Stimulated activated CD8-positive, alpha-beta memory T cell treated with anti-CD3 and anti-CD28 coated beads, Interleukin-12 subunit alpha, Interleukin-12 subunit beta, amount 100 ng/mL, for 24 hours (primary cell): ENCODE measurements at regions not wholly inside any gene's neighbourhood (a gene's known extent, or its start where the extent isn't known, plus 50 kb on each side); places are given as distances from the start of the nearest gene placed in this dataset.

ENCODE experiments used
- DNase-seq: peaks from one replicate; pipeline ENCODE4 v3.0.0-alpha.2; 2020; ENCODE audit errors: extremely low read depth

GRCh38 chr21:28537371-28538079 is 455.2 kb downstream of the LTN1 start:
- DNase-seq = no peak

GRCh38 chr21:28532446-28532845 is 460.2 kb downstream of the LTN1 start:
- no peak for DNase-seq

DNA sequence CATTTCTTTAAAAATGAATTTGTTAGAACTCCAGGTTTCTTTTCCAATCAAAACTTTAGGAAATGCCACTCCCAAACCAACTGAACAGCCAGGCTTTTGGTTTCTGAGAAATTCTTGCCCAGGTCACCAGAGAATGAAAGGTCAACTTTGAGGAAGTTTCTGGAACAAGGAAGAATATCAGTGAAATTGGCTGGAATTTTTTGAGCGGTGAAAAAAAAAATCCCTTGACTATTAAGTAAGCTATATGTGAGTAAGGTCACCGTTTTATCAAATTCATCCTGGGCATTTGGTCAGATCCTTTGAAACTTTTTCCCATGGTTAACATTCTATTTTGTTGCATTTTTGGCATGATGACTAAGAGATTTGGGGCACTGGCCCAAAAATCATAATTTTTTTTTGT is 469.3 kb downstream of the LTN1 start:
- no peak for DNase-seq

DNA sequence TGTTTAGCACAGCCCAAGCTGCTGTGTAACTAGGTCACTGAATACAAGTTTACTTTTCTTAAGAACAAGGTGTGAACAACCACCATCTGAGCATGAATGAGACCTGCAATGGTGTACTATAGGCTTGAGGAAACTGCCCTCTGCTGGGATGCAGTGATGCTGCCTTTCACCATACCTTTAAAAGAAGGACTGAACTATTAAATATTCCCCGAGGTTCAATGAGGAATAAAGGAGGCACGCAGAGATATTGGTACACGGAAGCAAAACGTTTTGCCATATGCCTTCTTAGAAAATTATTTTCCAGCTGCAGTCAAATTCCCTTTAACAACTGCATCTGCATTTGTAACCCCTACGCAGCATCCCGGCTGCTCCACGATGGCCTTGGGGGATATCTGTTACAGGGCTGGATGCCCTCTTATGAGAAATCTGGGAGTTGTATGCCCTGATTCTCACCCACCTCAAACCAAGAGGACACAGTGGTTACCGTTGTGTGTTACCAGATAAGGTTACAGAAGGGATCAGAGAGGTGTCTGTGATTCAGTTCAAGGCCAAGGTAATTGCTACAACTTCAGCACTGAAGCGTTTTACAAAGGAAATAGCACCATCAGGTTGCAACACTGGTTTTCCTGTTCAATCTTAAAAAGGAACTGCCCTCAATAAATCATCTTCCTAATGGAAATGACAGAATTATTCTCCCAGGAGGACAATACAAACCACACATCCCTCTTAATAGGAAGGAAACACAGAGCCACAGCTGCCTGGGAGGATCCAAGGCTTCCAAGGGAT is 470.5 kb downstream of the LTN1 start:
- no peak for DNase-seq

DNA sequence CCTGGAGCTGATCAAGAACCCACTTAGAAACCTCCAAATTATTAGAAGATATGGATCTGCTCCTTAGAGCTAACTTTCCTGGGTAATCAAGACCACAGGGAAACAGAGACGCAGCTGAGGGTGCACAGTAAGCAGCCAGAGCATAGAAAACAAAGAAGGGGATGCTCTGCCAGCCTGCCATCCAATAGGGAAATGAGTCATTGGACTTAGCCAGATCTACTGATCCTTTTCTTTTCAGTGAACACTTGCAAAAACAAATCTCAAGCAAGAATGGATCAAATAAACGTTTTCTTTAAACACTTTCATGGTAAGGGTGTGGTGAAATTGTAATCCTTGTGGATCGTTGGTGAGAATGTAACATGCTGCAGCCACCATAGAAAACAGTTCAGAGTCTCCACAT is 474.0 kb downstream of the LTN1 start:
- no peak for DNase-seq

DNA sequence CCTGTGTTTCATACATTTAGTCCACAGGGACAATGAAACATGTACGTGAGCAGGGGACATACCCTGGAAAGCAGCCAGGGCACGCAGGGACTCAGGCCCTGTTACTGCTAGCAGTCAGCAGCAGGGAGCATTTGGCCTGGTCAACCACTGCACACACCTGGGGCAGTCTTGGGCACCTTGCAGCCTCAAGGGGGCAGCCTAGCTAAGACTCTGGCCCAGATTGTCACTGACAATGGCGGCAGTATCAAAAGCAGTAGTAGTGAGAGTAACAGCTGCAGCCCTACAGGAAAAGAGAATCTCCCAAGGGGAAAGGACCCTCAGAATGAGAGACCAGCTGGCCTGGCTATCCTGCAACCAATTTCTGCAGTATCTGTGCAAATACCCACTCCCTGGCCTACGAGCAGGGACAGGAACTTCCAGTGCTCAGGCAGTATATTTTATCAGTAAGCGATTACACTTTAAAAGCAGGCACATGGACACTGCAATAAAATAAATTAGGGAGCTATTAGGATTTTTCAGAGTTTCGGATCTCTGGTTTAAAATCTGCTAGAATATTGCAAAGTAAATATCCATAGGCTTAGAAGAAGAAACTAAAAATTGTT is 475.6 kb downstream of the LTN1 start:
- DNase-seq = no peak

DNA sequence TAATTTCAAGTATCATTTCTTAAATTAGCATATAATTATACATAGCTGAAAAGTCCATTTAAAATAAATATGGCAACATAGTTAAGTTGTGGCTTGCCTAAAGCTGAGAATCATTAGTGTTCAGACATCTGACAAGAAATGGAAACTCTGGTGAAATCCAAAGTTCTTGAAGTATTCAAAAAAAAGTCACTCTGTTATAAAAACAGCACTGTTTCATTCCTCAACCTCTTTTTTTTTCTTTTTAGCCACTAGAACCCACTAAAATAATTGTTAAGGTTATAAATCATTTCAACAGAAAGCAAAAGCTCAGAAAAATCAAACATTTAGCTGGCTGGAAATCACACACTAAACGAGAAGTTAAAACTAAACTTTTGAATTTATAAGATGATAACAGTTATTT is 476.7 kb downstream of the LTN1 start:
- no peak for DNase-seq

DNA sequence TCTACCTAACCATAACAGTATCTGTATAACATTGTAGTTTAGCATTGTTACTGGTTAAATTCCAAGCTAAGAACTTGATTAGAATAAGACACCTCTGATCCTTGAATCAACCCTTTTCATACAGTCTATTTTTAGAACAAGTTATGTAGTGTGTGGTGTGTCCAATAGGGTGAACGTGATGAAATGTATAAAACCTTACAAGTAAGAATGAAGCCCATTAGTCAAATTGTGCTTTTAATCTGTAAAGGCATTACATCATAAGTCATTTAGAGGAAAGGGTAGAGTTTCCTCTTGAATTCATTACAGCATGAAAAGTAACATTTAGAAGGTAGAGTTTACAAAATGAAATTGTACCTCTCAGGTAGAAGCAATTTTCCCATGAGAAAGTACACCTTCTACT is 479.2 kb downstream of the LTN1 start:
- no peak for DNase-seq

GRCh38 chr21:28509031-28509430 is 483.6 kb downstream of the LTN1 start:
- DNase-seq = no peak

GRCh38 chr21:28508126-28508525 is 484.6 kb downstream of the LTN1 start:
- no peak for DNase-seq

- DNase-seq = no peak
Measured at GRCh38 chr21:28496517-28496916, 496.2 kb downstream of the LTN1 start.

- DNase-seq = no peak
Measured at GRCh38 chr21:28492127-28492526, 500.6 kb downstream of the LTN1 start.

DNA sequence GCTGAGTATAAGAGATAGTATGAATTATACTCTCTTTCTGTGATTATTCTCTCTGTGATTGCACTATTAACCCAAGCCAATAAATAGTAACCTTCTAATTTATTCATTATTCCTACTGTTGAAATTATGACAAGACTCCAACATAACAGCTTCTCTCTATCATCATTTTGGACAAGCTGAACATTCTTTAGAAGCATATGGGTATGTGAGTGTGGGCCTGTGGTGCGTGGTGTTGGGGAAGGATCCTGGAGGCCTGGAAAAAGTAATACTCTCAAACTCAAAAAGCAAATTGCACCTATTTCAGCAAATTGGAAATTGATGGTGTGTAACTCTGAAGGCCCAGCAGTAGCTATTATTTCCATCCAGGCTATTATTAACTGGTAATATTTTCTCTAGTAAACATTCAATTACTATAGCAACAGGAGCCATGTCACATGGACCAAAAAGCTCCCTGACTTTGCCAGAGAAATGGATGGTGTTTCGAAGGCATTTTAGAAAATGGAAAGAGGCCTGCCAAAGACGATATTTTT is 502.8 kb downstream of the LTN1 start:
- no peak for DNase-seq

DNA sequence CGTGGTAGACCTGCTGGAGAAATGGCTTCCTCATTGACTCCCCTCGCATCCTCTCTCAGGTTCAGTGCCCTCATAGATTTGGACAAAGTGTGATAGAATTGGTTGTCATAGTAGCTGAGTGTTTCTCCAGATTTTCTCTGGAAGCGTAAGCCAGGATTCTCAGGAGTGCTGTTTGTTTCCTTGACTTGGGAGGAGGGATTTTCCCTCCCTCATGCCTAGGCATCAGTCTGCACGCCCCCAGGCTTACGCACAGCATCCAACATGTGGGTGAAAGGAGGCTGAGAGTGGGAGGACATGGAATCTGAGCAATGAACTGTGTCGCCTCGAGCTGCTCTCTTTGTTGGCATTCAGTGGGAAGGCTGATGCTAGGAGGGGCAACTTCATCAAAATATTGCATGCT is 503.5 kb downstream of the LTN1 start:
- DNase-seq = no peak

DNA sequence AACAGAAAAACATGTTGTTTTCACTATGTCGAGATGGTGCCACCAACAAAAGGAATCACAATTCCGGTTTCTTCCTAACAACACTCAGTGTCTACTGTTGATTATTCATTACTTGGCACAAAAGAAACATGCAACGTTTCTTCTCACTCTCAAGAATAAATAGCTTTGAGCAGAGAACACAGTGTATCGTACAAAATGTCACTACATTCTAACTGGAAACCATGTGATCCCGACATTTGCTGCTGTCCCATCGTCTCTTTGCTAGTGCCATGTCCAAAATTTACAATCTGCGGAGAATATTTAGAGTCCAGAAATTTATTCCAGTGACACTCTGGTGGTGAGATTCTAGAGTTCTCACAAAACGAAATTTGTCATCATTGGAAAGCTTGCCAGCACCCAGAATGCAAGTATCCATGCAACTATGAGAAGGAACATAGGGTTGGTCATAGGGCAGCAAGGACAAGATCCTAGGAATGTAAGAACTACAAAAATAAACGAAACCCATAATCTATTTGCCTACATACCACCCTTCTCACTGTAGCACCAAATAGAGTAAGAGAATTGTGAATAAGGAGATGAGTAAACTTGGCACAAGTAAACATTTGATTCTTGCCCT is 505.1 kb downstream of the LTN1 start:
- DNase-seq = no peak

DNA sequence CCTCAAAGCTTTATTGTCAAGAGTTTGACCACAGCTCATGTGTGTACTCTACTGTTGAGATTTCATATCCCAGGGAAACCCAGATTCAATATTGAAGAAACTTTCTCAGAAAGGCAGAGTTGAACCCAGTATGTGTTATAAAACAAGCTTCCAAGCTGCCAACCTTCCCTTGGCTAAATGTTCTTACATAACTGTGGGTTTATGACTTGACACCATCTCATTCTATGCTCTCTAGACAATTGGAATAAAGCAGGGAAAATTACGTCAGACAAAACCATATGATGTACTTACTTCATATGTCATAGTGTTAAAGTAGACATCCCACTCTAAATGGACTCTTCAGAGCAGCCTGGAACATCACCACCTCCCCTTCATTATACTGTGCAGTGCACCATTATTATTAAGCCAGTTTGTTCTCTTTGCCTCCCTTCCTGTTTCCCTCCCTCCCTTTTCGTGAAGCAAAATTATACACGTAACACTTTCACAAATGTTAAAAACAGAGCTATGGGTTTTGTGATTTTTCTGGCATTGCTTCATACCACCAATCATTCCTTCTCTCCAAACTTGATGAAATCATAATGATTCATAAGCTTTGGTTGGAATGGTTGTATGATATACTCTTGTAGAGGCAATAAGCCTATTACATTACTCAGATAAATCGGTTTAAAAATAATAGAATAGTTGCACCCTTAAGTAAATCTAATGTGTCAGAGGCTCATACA is 507.2 kb downstream of the LTN1 start:
- no peak for DNase-seq

DNA sequence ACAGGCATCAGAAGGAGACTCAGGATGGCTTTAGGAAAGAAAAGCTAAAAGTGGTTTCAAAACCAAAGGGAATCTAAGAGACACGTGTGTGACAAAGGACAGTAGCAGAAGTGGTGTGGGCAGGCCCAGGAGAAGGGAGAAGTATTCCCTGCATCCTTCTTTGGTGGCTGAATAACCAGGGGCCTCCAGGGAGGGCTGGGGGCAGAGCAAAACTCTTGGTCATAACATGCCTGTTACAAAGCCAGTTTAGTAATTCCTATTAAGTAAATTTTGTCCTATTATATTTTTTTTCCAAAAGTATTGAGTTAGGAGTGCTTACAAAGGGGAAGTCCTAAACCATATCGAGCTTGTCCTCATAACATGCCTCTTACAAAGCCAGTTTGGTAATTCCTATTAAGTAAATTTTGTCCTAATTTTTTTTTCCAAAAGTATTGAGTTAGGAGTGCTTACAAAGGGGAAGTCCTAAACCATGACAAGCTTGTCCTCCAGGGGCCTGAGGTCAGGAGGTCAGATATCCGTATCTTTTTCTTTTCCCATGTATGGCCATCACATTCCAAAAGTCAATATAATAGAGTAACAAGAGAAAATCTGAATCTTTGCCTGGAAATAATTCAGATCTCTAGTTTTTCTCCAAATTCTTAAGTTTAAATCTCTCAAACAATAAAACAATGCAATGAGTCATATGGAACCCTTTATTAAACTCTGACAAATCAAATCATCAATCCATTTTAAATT is 509.2 kb downstream of the LTN1 start:
- DNase-seq = no peak

GRCh38 chr21:28482657-28483056 is 510.0 kb downstream of the LTN1 start:
- DNase-seq = no peak

DNA sequence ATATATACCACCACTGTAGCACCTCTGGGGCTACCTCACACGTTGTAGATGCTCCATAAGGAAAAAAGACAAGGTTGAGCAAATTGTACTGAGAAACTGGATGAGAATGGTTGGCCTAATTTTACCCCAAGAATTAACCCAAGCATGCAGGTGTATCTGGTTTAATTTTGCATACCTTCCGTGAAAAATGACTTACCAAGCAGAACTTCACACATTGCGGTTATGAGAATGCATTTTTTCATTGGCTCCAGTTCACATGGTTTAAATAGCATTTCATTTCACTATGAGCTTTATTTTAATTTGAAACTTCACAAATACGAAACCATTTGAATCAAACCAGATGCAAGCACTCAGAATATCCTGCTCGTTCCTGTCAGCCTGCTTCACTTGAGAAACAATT is 512.2 kb downstream of the LTN1 start:
- no peak for DNase-seq

- no peak for DNase-seq
Measured at GRCh38 chr21:28473530-28474220, 519.0 kb downstream of the LTN1 start.
